ENCODE measurements at regions not wholly inside any gene's neighbourhood (a gene's known extent, or its start where the extent isn't known, plus 50 kb on each side); places are given as distances from the start of the nearest gene placed in this dataset.

DNA sequence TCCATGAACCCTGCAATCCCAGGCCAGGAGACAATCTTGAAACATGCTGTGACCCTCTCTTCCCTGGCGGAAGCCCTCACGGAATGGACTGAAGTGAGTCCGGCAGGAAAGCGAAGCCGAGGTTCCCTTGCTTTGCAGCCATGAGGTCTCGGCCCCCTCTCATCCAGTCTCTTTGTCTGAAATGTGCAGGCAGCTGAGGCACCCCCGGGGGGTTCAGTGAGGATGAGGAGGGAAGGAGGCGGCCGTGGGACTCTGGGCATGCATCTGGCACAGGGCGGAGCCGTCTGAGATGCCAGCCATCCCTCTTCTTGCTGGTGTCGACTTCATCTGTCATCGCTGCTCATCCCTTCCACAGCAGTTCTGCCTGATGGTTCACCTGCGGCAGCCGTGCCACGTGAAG, 1485.7 kb downstream of the BRD1 start:
- Histone ChIP-seq H3K4me1 (no peaks in the 10 kb centered on the region), H3K9me3 (no peaks in the 10 kb centered on the region), H3K4me3 (no peak overlapping the region), H3K27me3 (ENCODE audit: low read depth) (no peaks in the 10 kb centered on the region), H3K36me3 (replicated peaks) (no peaks in the 10 kb centered on the region)
- no peak for DNase-seq (ENCODE audit: low spot score in 2 of 2)
- in situ Hi-C loops (cut with MboI; ENCODE audit: low sequenced_read_pairs), result no loop called here

DNA sequence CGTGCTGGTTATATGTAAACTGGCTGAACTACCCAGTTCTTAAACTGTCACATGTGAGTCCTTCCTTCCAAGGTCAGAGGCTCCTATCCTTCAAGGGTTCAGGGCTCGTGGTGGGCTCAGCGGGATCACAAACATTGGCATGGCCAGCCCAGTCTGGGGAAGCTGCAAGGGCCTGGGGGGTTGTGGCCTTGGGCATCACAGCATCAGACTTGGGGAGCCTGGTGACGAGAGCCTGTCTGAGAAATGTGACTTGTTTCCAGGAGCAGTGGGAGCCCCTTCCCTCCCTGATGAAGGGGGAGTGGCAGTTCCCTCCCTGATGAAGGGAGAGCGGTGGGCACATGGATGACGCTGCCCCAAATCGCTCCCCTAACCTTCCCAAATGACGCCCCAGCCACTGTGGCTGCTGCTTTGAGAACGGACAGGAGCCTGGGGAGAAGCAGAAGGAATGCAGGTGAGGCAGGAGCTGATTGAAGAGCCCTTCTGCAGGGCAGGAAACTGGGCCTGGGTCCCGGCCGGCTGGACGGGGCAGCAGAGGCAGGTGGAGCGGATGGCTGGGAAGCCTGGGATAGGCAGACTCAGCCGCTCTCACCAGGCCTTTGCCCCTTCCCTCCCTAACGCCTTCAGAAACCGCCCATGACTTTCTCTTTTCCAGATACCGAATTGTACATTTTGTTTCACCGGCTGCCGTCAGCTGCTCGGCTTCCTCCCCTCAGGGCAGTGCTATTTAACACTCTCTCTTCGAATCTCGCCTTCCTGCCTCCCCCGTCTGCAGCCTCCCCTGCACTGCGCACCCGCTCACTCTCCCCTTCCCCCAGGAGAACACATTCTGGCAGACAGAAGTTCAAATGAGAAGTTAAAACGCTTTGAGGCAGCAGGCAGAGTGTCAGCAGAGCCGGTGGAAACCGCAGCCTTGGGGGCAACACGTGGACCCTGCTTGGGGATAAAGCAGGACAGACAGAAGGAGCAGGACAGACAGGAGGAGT, 1486.7 kb downstream of the BRD1 start:
- no peak for DNase-seq (ENCODE audit: low spot score in 2 of 2)
- H3K36me3 ChIP-seq (replicated peaks), result no peaks in the 10 kb centered on the region
- H3K4me1 ChIP-seq, result no peaks in the 10 kb centered on the region
- H3K4me3 ChIP-seq, result no peak overlapping the region
- H3K27me3 ChIP-seq (ENCODE audit: low read depth), result no peaks in the 10 kb centered on the region
- in situ Hi-C loops (cut with MboI; ENCODE audit: low sequenced_read_pairs), result no loop called here
- H3K9me3 ChIP-seq, result no peaks in the 10 kb centered on the region

DNA sequence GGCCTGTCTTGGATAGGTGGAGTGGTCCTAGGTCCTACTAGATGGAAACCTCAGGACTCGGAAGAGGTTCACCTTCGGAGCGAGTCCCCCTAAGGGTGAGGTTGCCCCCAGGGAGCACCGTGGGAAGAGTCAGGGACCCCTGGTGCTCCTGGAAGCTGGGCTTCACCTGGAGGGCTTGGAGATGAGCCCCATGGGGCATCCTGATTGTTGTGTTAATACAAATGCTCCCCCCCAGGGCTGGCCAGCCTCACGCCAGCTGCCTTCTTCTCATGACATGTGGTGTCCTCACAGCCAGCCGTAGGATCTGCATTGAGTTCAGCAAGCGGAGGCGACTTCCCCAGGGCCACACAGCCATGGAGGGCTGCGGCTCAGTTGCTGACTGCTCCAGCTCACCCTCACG, 1487.5 kb downstream of the BRD1 start:
- no peak for DNase-seq (ENCODE audit: low spot score in 2 of 2)
- no peaks in the 10 kb centered on the region for H3K4me1 ChIP-seq
- H3K36me3 ChIP-seq (replicated peaks), result no peaks in the 10 kb centered on the region
- H3K9me3 ChIP-seq, result no peaks in the 10 kb centered on the region
- no peaks in the 10 kb centered on the region for H3K27me3 ChIP-seq (ENCODE audit: low read depth)
- H3K4me3 ChIP-seq, result no peak overlapping the region
- in situ Hi-C loops (cut with MboI; ENCODE audit: low sequenced_read_pairs), result no loop called here

GRCh38 chr22:48338793-48339705, 1488.6 kb downstream of the BRD1 start:
- Histone ChIP-seq H3K9me3 (no peaks in the 10 kb centered on the region), H3K4me1 (no peaks in the 10 kb centered on the region), H3K36me3 (replicated peaks) (no peaks in the 10 kb centered on the region), H3K4me3 (no peak overlapping the region), H3K27me3 (ENCODE audit: low read depth) (no peaks in the 10 kb centered on the region)
- no peak for DNase-seq (ENCODE audit: low spot score in 2 of 2)
- in situ Hi-C loops (cut with MboI; ENCODE audit: low sequenced_read_pairs), result no loop called here

GRCh38 chr22:48337957-48338792, 1489.5 kb downstream of the BRD1 start:
- no peak overlapping the region for H3K4me3 ChIP-seq
- in situ Hi-C loops (cut with MboI; ENCODE audit: low sequenced_read_pairs), result no loop called here
- H3K36me3 ChIP-seq (replicated peaks), result no peaks in the 10 kb centered on the region
- no peak for DNase-seq (ENCODE audit: low spot score in 2 of 2)
- no peaks in the 10 kb centered on the region for H3K9me3 ChIP-seq
- H3K27me3 ChIP-seq (ENCODE audit: low read depth), result no peaks in the 10 kb centered on the region
- no peaks in the 10 kb centered on the region for H3K4me1 ChIP-seq

DNA sequence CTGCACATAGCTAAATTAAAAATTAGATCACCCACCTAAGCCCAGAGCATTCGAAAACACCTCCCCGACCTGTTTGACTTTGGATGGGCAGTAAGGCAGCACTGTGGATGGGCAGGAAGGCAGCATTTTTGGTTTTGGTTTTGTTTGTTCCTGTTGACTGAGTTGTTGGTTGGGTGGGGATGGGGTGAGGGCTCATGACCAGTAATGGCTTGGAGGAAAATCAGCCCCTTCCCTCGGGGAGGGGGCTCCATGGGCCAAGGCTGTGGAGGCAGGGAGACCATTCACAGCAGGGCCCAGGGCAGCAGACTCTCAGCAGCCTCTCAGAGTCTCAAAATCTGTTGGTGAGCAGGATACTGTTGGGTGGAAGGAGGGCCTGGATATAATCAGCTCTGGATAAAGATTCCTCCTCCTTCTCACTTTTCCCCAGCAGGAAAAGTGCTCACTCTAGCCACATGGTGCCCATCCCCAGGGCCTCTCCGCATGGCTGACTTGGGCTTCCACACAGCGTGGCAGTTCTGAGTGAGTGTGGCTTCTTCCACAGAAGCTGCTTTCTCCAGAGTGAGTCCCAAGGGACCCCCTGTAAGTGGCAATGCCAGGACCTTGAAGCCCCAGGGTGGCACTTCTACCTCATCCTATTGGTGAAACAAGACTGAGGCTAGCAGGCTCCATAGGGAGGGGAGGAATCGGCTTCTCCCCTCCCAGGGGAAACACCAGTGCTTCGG, 1491.2 kb downstream of the BRD1 start:
- in situ Hi-C loops (cut with MboI; ENCODE audit: low sequenced_read_pairs), result no loop called here
- Histone ChIP-seq H3K4me3 (no peak overlapping the region), H3K36me3 (replicated peaks) (no peaks in the 10 kb centered on the region), H3K27me3 (ENCODE audit: low read depth) (no peaks in the 10 kb centered on the region), H3K4me1 (no peaks in the 10 kb centered on the region), H3K9me3 (no peaks in the 10 kb centered on the region)
- DNase-seq (ENCODE audit: low spot score in 2 of 2), result no peak

DNA sequence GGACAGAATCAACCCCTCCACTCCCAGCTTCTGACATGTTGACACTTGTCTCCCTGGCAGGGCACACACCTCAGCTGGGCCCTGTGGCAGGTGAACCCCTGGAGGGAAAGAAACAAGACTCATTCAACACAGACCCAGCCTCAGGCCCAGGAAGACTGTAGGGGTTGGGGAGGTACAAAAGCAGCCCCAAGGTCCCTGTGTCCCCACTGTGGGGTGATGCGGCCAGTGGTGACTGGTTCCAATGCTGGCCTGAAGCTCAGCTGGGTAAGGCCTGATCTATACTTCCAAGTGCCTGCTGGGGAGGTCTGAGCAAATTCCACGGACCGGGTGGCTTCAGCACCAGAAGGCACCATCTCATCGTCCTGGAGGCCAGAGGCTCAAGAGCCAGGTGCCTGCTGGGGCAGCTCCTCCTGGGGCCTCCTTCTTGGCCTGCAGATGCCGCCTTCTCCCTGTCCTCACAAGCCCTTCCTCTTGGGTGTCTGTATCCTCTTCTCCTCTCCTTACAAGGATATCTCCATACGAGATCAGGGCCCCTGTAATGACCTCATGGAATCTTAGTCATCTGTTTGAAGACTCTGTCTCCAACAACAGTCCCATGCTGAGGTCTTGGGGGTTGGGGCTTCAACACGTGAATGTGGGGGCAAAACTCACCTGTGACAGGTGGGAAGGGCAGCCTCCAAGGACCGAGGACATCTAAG, 1492.1 kb downstream of the BRD1 start:
- Histone ChIP-seq H3K4me1 (no peaks in the 10 kb centered on the region), H3K9me3 (no peaks in the 10 kb centered on the region)

GRCh38 chr22:48334971-48335370, 1492.7 kb downstream of the BRD1 start:
- no peak for DNase-seq (ENCODE audit: low spot score in 2 of 2)
- no peaks in the 10 kb centered on the region for H3K27me3 ChIP-seq (ENCODE audit: low read depth)
- H3K4me3 ChIP-seq, result no peak overlapping the region
- in situ Hi-C loops (cut with MboI; ENCODE audit: low sequenced_read_pairs), result no loop called here
- no peaks in the 10 kb centered on the region for H3K9me3 ChIP-seq
- no peaks in the 10 kb centered on the region for H3K36me3 ChIP-seq (replicated peaks)
- no peaks in the 10 kb centered on the region for H3K4me1 ChIP-seq

More for the DNA sequence above, 1492.1 kb downstream of the BRD1 start:
- Histone ChIP-seq H3K4me3 (no peak overlapping the region), H3K27me3 (ENCODE audit: low read depth) (no peaks in the 10 kb centered on the region), H3K36me3 (replicated peaks) (no peaks in the 10 kb centered on the region)
- no peak for DNase-seq (ENCODE audit: low spot score in 2 of 2)
- in situ Hi-C loops (cut with MboI; ENCODE audit: low sequenced_read_pairs), result no loop called here

DNA sequence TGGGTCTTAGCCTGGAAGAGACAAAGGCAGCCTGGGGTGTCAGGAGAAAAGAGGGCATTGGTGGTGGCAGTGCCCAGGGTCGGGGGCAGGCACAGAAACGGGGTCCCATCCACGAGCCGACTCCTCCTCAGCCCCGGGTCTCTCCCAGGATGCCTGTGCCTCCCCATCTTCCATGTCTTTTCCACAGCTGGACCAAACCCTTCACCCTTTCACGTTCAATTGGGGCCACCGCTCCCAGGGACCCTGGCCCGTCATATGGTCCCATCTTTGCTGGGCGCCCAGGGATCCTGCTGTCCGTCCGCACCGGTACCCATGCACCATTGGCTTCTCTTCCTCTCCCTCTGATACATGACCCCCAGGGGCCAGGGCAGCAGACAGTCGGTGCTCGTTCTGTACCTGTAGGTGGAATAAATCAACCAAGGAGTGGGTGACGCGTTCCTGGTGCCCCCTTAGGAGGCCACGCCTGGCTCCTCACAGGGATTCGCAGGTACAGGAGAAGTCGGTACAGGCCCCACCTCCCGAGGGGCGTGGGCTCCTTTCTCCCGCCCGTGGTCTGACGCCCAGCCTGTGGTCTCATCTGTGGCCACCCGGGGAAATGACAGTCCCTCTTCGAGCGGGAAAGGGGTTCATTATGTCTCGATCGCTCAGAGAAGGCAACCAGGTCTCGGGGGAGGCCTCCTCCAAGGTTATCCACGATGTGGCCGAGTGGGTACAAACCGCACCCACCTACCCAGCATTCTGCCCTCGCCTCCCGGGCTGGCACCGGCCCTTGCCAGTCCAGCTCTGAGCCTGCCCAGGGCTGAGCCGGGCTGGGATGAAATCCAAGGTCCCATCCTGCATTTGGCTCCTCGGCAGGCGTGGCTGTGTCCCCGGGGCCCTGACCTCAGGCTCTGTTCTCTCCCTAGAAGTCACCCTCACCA, 1493.6 kb downstream of the BRD1 start:
- in situ Hi-C loops (cut with MboI; ENCODE audit: low sequenced_read_pairs), result no loop called here
- no peaks in the 10 kb centered on the region for H3K9me3 ChIP-seq
- no peaks in the 10 kb centered on the region for H3K4me1 ChIP-seq
- no peaks in the 10 kb centered on the region for H3K36me3 ChIP-seq (replicated peaks)
- no peak overlapping the region for H3K4me3 ChIP-seq
- no peak for DNase-seq (ENCODE audit: low spot score in 2 of 2)
- no peaks in the 10 kb centered on the region for H3K27me3 ChIP-seq (ENCODE audit: low read depth)

DNA sequence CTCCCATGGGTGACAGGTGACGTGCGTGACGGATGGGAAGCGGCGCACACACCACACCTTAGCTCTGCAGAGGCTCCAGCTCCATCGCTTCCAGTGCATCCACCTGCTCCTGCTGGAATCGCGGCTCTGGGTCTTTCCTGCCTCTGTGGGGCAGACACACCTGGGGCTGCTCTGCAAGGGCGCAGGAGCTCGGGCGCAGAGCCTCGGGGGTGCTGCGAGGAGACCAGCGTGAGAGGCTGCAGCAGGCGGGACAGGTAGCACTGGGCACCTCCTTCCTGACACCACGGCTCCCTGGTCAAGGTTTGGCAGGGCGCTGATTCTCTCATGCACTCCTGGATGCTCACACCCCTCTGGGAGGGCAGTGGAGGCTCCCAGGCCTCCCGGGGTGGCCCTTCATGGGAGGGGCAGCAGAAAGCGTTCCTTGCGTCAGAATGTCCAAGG, 1494.3 kb downstream of the BRD1 start:
- H3K36me3 ChIP-seq (replicated peaks), result no peaks in the 10 kb centered on the region
- H3K9me3 ChIP-seq, result no peaks in the 10 kb centered on the region
- H3K4me3 ChIP-seq, result no peak overlapping the region
- DNase-seq (ENCODE audit: low spot score in 2 of 2), result no peak
- in situ Hi-C loops (cut with MboI; ENCODE audit: low sequenced_read_pairs), result no loop called here
- no peaks in the 10 kb centered on the region for H3K27me3 ChIP-seq (ENCODE audit: low read depth)
- no peaks in the 10 kb centered on the region for H3K4me1 ChIP-seq

GRCh38 chr22:48332438-48333322, 1495.0 kb downstream of the BRD1 start:
- in situ Hi-C loops (cut with MboI; ENCODE audit: low sequenced_read_pairs), result no loop called here
- Histone ChIP-seq H3K4me3 (no peak overlapping the region), H3K36me3 (replicated peaks) (no peaks in the 10 kb centered on the region), H3K4me1 (no peaks in the 10 kb centered on the region), H3K27me3 (ENCODE audit: low read depth) (no peaks in the 10 kb centered on the region), H3K9me3 (no peaks in the 10 kb centered on the region)
- no peak for DNase-seq (ENCODE audit: low spot score in 2 of 2)
